GM12878 (cell line): ENCODE measurements at regions not wholly inside any gene's neighbourhood (a gene's known extent, or its start where the extent isn't known, plus 50 kb on each side); places are given as distances from the start of the nearest gene placed in this dataset.
A peak's percentile ranks its signal among the peaks of the same experiment; 100 is the strongest.

Experiments
- ATAC-seq: fragments of 200-7000 bp; cut with Tn5 transposase; 3 replicates; pipeline ENCODE4 v1.9.1; 2020; ENCODE audit warnings: mild to moderate bottlenecking, moderate library complexity
- BruUV-seq: library from RNA; stranded (reverse); fragments of 400-500 nt; replicated peaks from 2 replicates; lab custom pipeline; 2021; lab: Mats Ljungman, UMichigan
- CTCF ChIA-PET: fragments of 300-600 bp; sonication (Branson Sonifier 250); formaldehyde crosslinking; extraction: SDS; loops from one replicate; lab custom pipeline; 2021; ENCODE audit warnings: inconsistent platforms; lab: Yijun Ruan, JAX
- POLR2A ChIA-PET: fragments of 350-600 bp; formaldehyde crosslinking; extraction: SDS; loops from one replicate; lab custom pipeline; 2021; ENCODE audit warnings: inconsistent platforms; lab: Charles Lee
- RAD21 ChIA-PET: fragments of 300-600 bp; sonication (Branson Sonifier 250); formaldehyde crosslinking; loops from one replicate; lab custom pipeline; 2023; ENCODE audit warnings: antibody characterized with exemption; ENCODE audit not compliant: unreplicated experiment; lab: Charles Lee
- SMC1A ChIA-PET: fragments of 300-600 bp; sonication (Branson Sonifier 250); formaldehyde crosslinking; loops from one replicate; lab custom pipeline; 2023; ENCODE audit not compliant: unreplicated experiment, uncharacterized antibody; lab: Charles Lee
- DNase-seq: peaks from one replicate; pipeline ENCODE4 v3.0.0-alpha.2; 2011; ENCODE audit warnings: low read depth, low spot score
- FAIRE-seq: peaks from 3 replicates; lab custom pipeline; 2011; peaks lifted over from hg19 to GRCh38; lab: Jason Lieb, UNC
- H2AFZ ChIP-seq: 2 replicates; pipeline ENCODE4 v1.6.0; 2011; ENCODE audit warnings: low read depth, low read length, control low read depth; ENCODE audit not compliant: control insufficient read depth
- H3K27ac ChIP-seq: 2 replicates; pipeline ENCODE4 v1.5.1; 2011; ENCODE audit warnings: control low read depth; ENCODE audit not compliant: control insufficient read depth, insufficient read depth
- H3K27me3 ChIP-seq, 2 experiments: replicated peaks in 1 of 2; 2 replicates each; pipeline versions ENCODE4 v1.6.0 to v1.6.1; 2011; ENCODE audit warnings: low read length in 1 of 2; ENCODE audit not compliant: control insufficient read depth in 2 of 2, insufficient read depth in 2 of 2
- H3K36me3 ChIP-seq, 2 experiments: 2 replicates each; pipeline ENCODE4 v1.5.1; 2011; ENCODE audit warnings: low read length in 1 of 2; ENCODE audit not compliant: control insufficient read depth in 2 of 2, insufficient read depth in 2 of 2
- H3K4me1 ChIP-seq: 2 replicates; pipeline ENCODE4 v1.6.1; 2011; ENCODE audit warnings: mild to moderate bottlenecking, low read length, moderate library complexity, mixed read lengths; ENCODE audit not compliant: control insufficient read depth, insufficient read depth
- H3K4me2 ChIP-seq: 2 replicates; pipeline ENCODE4 v1.6.0; 2011; ENCODE audit warnings: control low read depth; ENCODE audit not compliant: control insufficient read depth, insufficient read depth
- H3K4me3 ChIP-seq: fragments of 200-600 bp; sonication (generic); 2 replicates; pipeline ENCODE4 v1.5.1; 2016
- H3K79me2 ChIP-seq: 2 replicates; pipeline ENCODE4 v1.6.0; 2011; ENCODE audit warnings: low read length; ENCODE audit not compliant: control insufficient read depth, insufficient read depth
- H3K9ac ChIP-seq: 2 replicates; pipeline ENCODE4 v1.8.0; 2011; ENCODE audit warnings: low read length, control low read depth, mixed read lengths; ENCODE audit not compliant: control insufficient read depth, insufficient read depth
- H3K9me3 ChIP-seq: replicated peaks from 3 replicates; pipeline ENCODE4 v1.5.1; 2011; ENCODE audit warnings: mild to moderate bottlenecking, low read length; ENCODE audit not compliant: control insufficient read depth, insufficient read depth
- H4K20me1 ChIP-seq: 2 replicates; pipeline ENCODE4 v1.6.0; 2011; ENCODE audit not compliant: control insufficient read depth, insufficient read depth
- EZH2 ChIP-seq: IDR thresholded peaks from 2 replicates; pipeline ENCODE4 v1.6.1; 2012; ENCODE audit warnings: low read depth, mild to moderate bottlenecking, control low read depth, inconsistent platforms, low read length, borderline replicate concordance; ENCODE audit not compliant: control insufficient read depth
- JUNB ChIP-seq: IDR thresholded peaks from 2 replicates; pipeline ENCODE4 v1.6.1; 2016; ENCODE audit warnings: antibody characterized with exemption, mild to moderate bottlenecking
- RUNX3 ChIP-seq: IDR thresholded peaks from 2 replicates; pipeline ENCODE4 v1.6.1; 2012; ENCODE audit warnings: low read length, inconsistent platforms
- STAT1 ChIP-seq: fragments of 450-650 bp; conservative IDR thresholded peaks from 2 replicates; pipeline ENCODE4 v1.6.1; 2014; ENCODE audit warnings: antibody characterized with exemption, mild to moderate bottlenecking
- STAT3 ChIP-seq: IDR thresholded peaks from 2 replicates; pipeline ENCODE4 v1.6.1; 2011; ENCODE audit warnings: low read depth, low read length, improper control_type of control experiment
- ZNF217 ChIP-seq: fragments of 450-650 bp; IDR thresholded peaks from 2 replicates; pipeline ENCODE4 v1.6.1; 2017; ENCODE audit warnings: antibody characterized with exemption, mild to moderate bottlenecking
- WGBS: methylation state at CpG from one replicate; pipeline ENCODE4 v1.1.6; 2016; ENCODE audit warnings: low lambda C conversion rate; ENCODE audit not compliant: insufficient replicate concordance, insufficient coverage; ENCODE audit errors: missing lambda C conversion rate; 5-methylcytosine and 5-hydroxymethylcytosine counted together
- in situ Hi-C: fragments of 300-500 bp; cut with MboI; formaldehyde crosslinking; loops from 9 replicates; pipeline ENCODE4 v1.14.3; 2018; ENCODE audit warnings: mixed read lengths
- intact Hi-C: fragments of 100-400 bp; cut with micrococcal nuclease; formaldehyde crosslinking; loops from one replicate; pipeline ENCODE4 v1.14.2; 2022; ENCODE audit not compliant: unreplicated experiment

DNA sequence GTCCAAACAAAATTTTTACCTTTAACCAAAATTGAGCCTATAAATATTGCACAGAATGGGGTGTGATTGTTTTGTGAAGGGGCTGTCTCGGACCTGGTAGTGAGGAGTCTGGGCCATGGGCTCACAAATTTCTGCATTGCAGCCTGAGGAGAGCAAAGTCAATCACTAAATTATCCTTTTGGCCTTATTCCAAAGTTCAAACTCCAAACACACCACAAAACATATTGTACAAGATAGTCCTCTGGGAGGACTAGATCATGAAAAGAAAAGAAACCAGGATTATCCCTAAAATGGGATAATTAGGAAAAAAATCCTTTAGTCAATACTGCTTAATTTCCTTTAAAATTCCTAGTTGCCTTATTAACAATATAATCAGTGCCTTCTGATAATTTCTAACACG is 115.5 kb downstream of the BUB3 start:
- no peak overlapping the region for H3K27ac ChIP-seq
- ATAC-seq (no peak), FAIRE-seq (no peak), DNase-seq (no peak)
- no peaks in the 10 kb centered on the region for H3K79me2 ChIP-seq
- RAD21 ChIA-PET, result no interaction called here
- CTCF ChIA-PET, result interaction anchor here (0.9 kb wide), 1 partner anchor 227 kb away, joined by 3 read pairs; no protein-coding TSS in a partner anchor
- BruUV-seq, result no TSS peak
- H3K4me2 ChIP-seq, result no peak overlapping the region
- WGBS, result 0% methylated on average over 2 of the region's 2 CpGs
- no peaks in the 10 kb centered on the region; the same call in 2 of the 3 replicates for H3K9me3 ChIP-seq
- no peak overlapping the region for H3K4me3 ChIP-seq
- no peaks in the 10 kb centered on the region for H4K20me1 ChIP-seq
- H3K27me3 ChIP-seq, result no peaks in the 10 kb centered on the region
- no peak overlapping the region for H3K9ac ChIP-seq
- POLR2A ChIA-PET, result no interaction called here
- H3K36me3 ChIP-seq, result no peaks in the 10 kb centered on the region
- SMC1A ChIA-PET, result no interaction called here
- intact Hi-C loops (no loop called here), in situ Hi-C loops (no loop called here)
- no peak overlapping the region for H2AFZ ChIP-seq
- H3K4me1 ChIP-seq, result no peaks in the 10 kb centered on the region
- TF ChIP-seq JUNB (no peak), ZNF217 (no peak), STAT3 (no peak)

DNA sequence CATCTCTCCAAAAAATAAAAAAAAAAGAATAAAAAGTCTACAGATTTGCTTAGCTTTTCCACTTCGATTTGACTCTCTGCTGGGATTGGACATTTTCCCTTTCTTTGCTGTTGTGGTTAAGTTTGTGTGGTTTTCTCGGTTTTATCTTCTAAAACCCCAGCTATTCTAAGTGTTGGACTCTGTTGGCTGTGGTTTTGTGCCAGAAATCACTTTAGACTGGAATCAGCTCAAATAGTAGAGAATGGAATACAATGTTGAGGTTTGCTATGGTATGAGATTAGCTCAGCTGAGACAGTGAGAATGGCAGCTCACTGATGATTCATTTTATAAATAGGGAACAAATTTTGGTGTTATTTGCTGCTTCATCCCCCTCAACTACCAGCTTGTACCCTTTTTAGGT is 116.0 kb downstream of the BUB3 start:
- Histone ChIP-seq H3K36me3 (no peaks in the 10 kb centered on the region), H2AFZ (no peak overlapping the region), H3K4me3 (no peak overlapping the region), H3K27ac (no peak overlapping the region), H3K9me3 (no peaks in the 10 kb centered on the region; the same call in 2 of the 3 replicates), H3K4me1 (no peaks in the 10 kb centered on the region), H3K9ac (no peak overlapping the region), H4K20me1 (no peaks in the 10 kb centered on the region), H3K79me2 (no peaks in the 10 kb centered on the region), H3K27me3 (no peaks in the 10 kb centered on the region), H3K4me2 (no peak overlapping the region)
- no TSS peak for BruUV-seq
- 2% methylated on average over 2 of the region's 2 CpGs for WGBS
- DNase-seq (no peak), ATAC-seq (no peak), FAIRE-seq (no peak)
- ChIA-PET CTCF (interaction anchor here (0.9 kb wide), 1 partner anchor 227 kb away, joined by 3 read pairs; no protein-coding TSS in a partner anchor), SMC1A (no interaction called here), RAD21 (no interaction called here), POLR2A (no interaction called here)
- in situ Hi-C loops (no loop called here), intact Hi-C loops (no loop called here)
- TF ChIP-seq STAT1 (no peak), EZH2 (no peak), RUNX3 (peak; percentile 50)
